OCI-LY1 (cell line): ENCODE measurements at regions not wholly inside any gene's neighbourhood (a gene's known extent, or its start where the extent isn't known, plus 50 kb on each side); places are given as distances from the start of the nearest gene placed in this dataset.

Experiments used
- H2AFZ ChIP-seq: fragments of 200-600 bp; sonication (generic), shearing (Covaris generic); 2 replicates; pipeline ENCODE4 v1.6.0; 2014; ENCODE audit warnings: antibody characterized with exemption, mild to moderate bottlenecking, low read length
- H3F3A ChIP-seq: fragments of 200-600 bp; sonication (generic), shearing (Covaris generic); 2 replicates; pipeline ENCODE4 v1.6.0; 2014; ENCODE audit warnings: mild to moderate bottlenecking, antibody characterized with exemption, low read length, moderate library complexity; ENCODE audit not compliant: insufficient read depth
- H3K27ac ChIP-seq: fragments of 200-600 bp; sonication (generic); 2 replicates; pipeline ENCODE4 v1.5.1; 2014; ENCODE audit warnings: low read length, mixed run types, mild to moderate bottlenecking, low read depth; ENCODE audit not compliant: poor library complexity, severe bottlenecking
- H3K27me3 ChIP-seq: fragments of 200-600 bp; sonication (generic); 2 replicates; pipeline ENCODE4 v1.6.0; 2014; ENCODE audit warnings: antibody characterized with exemption, mild to moderate bottlenecking, low read length, moderate library complexity; ENCODE audit not compliant: insufficient read depth
- H3K36me3 ChIP-seq: fragments of 200-600 bp; sonication (generic); 2 replicates; pipeline ENCODE4 v1.6.1; 2014; ENCODE audit warnings: mild to moderate bottlenecking, antibody characterized with exemption, low read length, moderate library complexity, mixed read lengths; ENCODE audit not compliant: insufficient read depth
- H3K4me1 ChIP-seq: fragments of 200-600 bp; sonication (generic); 2 replicates; pipeline ENCODE4 v1.5.1; 2014; ENCODE audit warnings: mild to moderate bottlenecking, low read length, moderate library complexity; ENCODE audit not compliant: insufficient read depth, severe bottlenecking
- H3K4me2 ChIP-seq: fragments of 200-600 bp; sonication (generic), shearing (Covaris generic); 2 replicates; pipeline ENCODE4 v1.6.1; 2014; ENCODE audit warnings: low read length
- H3K4me3 ChIP-seq: fragments of 200-600 bp; sonication (generic); 2 replicates; pipeline ENCODE4 v1.5.1; 2014; ENCODE audit warnings: low read length, low read depth, mild to moderate bottlenecking, mixed read lengths; ENCODE audit not compliant: poor library complexity, severe bottlenecking
- H3K79me2 ChIP-seq: fragments of 200-600 bp; shearing (Covaris generic); 2 replicates; pipeline ENCODE4 v1.6.1; 2016; ENCODE audit warnings: mixed run types, low read length, mixed read lengths; ENCODE audit not compliant: insufficient read depth
- H3K9ac ChIP-seq: fragments of 200-600 bp; sonication (generic), shearing (Covaris generic); 2 replicates; pipeline ENCODE4 v1.6.1; 2014; ENCODE audit warnings: mild to moderate bottlenecking, low read length, mixed read lengths
- H3K9me2 ChIP-seq: fragments of 200-600 bp; sonication (generic), shearing (Covaris generic); 2 replicates; pipeline ENCODE4 v1.6.1; 2014; ENCODE audit warnings: low read depth, mild to moderate bottlenecking, low read length, mixed read lengths
- H3K9me3 ChIP-seq: fragments of 200-600 bp; shearing (Covaris generic); 2 replicates; pipeline ENCODE4 v1.6.1; 2014; ENCODE audit warnings: low read length, mixed read lengths
- H4K20me1 ChIP-seq: fragments of 200-600 bp; sonication (generic), shearing (Covaris generic); 2 replicates; pipeline ENCODE4 v1.6.0; 2016; ENCODE audit warnings: mild to moderate bottlenecking, low read length; ENCODE audit not compliant: insufficient read depth
- CTCF ChIP-seq: fragments of 200-600 bp; sonication (generic), shearing (Covaris generic); IDR thresholded peaks from 2 replicates; pipeline ENCODE4 v1.5.1; 2017; ENCODE audit warnings: mild to moderate bottlenecking, antibody characterized with exemption, low read length, moderate library complexity, mixed read lengths
- EZH2 ChIP-seq: fragments of 200-600 bp; sonication (generic), shearing (Covaris generic); IDR thresholded peaks from 2 replicates; pipeline ENCODE4 v1.8.0; 2017; ENCODE audit warnings: borderline replicate concordance, mixed run types, mild to moderate bottlenecking, antibody characterized with exemption, low read length, moderate library complexity, mixed read lengths

GRCh38 chr6:27669295-27669623 is 196.4 kb upstream of the ZNF184 start:
- no peak overlapping the region; the same call in 1 of the 2 replicates for H3K9ac ChIP-seq

GRCh38 chr6:27668442-27669294 is 195.8 kb upstream of the ZNF184 start:
- Histone ChIP-seq H3F3A (no peaks in the 10 kb centered on the region), H3K36me3 (no peaks in the 10 kb centered on the region), H3K9me3 (no peaks in the 10 kb centered on the region), H3K4me3 (peak overlapping the region; percentile 64), H3K9me2 (no peaks in the 10 kb centered on the region), H3K27me3 (no peaks in the 10 kb centered on the region), H3K27ac (no peak overlapping the region), H3K79me2 (no peaks in the 10 kb centered on the region), H3K4me2 (peak overlapping the region; percentile 82), H3K9ac (peak overlapping the region; percentile 57), H2AFZ (no peak overlapping the region), H3K4me1 (peaks cover 40% of the 10 kb centered on the region), H4K20me1 (no peaks in the 10 kb centered on the region)
- TF ChIP-seq CTCF, result no peak
- no peak for TF ChIP-seq EZH2

More at GRCh38 chr6:27669295-27669623, 196.4 kb upstream of the ZNF184 start:
- H3K36me3 ChIP-seq, result no peaks in the 10 kb centered on the region
- H3K4me2 ChIP-seq, result peak overlapping the region; percentile 82
- no peaks in the 10 kb centered on the region for H3F3A ChIP-seq
- peak overlapping the region; percentile 64 for H3K4me3 ChIP-seq
- no peaks in the 10 kb centered on the region for H4K20me1 ChIP-seq
- peaks cover 40% of the 10 kb centered on the region for H3K4me1 ChIP-seq
- H3K27ac ChIP-seq, result no peak overlapping the region
- H2AFZ ChIP-seq, result no peak overlapping the region
- no peaks in the 10 kb centered on the region for H3K9me3 ChIP-seq
- H3K27me3 ChIP-seq, result no peaks in the 10 kb centered on the region
- no peaks in the 10 kb centered on the region for H3K79me2 ChIP-seq
- no peaks in the 10 kb centered on the region for H3K9me2 ChIP-seq
- no peak for TF ChIP-seq EZH2
- TF ChIP-seq CTCF, result no peak

- Histone ChIP-seq H3K79me2 (no peaks in the 10 kb centered on the region), H3K27ac (no peak overlapping the region), H3F3A (no peaks in the 10 kb centered on the region), H3K36me3 (no peaks in the 10 kb centered on the region), H3K9me2 (no peaks in the 10 kb centered on the region), H3K27me3 (no peaks in the 10 kb centered on the region), H3K4me1 (peaks cover 40% of the 10 kb centered on the region), H3K9ac (peak overlapping the region; percentile 57), H2AFZ (0 out of 2 replicates have a peak overlapping the region, but pooled peaks have one; percentile 9), H4K20me1 (no peaks in the 10 kb centered on the region), H3K4me3 (peak overlapping the region; percentile 64), H3K9me3 (no peaks in the 10 kb centered on the region), H3K4me2 (peak overlapping the region; percentile 82)
- no peak for TF ChIP-seq CTCF
Measured at GRCh38 chr6:27667657-27668441, 194.9 kb upstream of the ZNF184 start.
